GM10266 (cell line): ENCODE measurements at regions not wholly inside any gene's neighbourhood (a gene's known extent, or its start where the extent isn't known, plus 50 kb on each side); places are given as distances from the start of the nearest gene placed in this dataset.

Experiments
- DNase-seq: peaks from one replicate; pipeline ENCODE4 v3.0.0; 2012; ENCODE audit errors: extremely low spot score
- CTCF ChIP-seq: IDR thresholded peaks from 2 replicates; pipeline ENCODE4 v1.5.1; 2012; ENCODE audit warnings: mild to moderate bottlenecking, low read depth; ENCODE audit not compliant: control insufficient read depth, insufficient read depth; ENCODE audit errors: missing control alignments

GRCh38 chr18:65422544-65423136 is 328.2 kb upstream of the CDH7 start:
- TF ChIP-seq CTCF = no peak
- DNase-seq = no peak

- DNase-seq = no peak
- no peak for TF ChIP-seq CTCF
Observed at GRCh38 chr18:65415098-65415497, 335.7 kb upstream of the CDH7 start.

- TF ChIP-seq CTCF = no peak
- no peak for DNase-seq
Observed at GRCh38 chr18:65414501-65414900, 336.3 kb upstream of the CDH7 start.

GRCh38 chr18:65411061-65411460 is 339.8 kb upstream of the CDH7 start:
- DNase-seq = no peak
- TF ChIP-seq CTCF = no peak

GRCh38 chr18:65409261-65409660 is 341.6 kb upstream of the CDH7 start:
- TF ChIP-seq CTCF = no peak
- DNase-seq = no peak

- TF ChIP-seq CTCF = no peak
- DNase-seq = no peak
Observed at GRCh38 chr18:65403534-65403933, 347.3 kb upstream of the CDH7 start.

- no peak for TF ChIP-seq CTCF
- no peak for DNase-seq
Observed at GRCh38 chr18:65399091-65399490, 351.7 kb upstream of the CDH7 start.
